HG02938 (cell line): ENCODE measurements at regions not wholly inside any gene's neighbourhood (a gene's known extent, or its start where the extent isn't known, plus 50 kb on each side); places are given as distances from the start of the nearest gene placed in this dataset.
"Not testable (repeated sequence)": the region's sequence is repeated elsewhere in the genome, so short reads cannot be mapped to it uniquely, and the experiment has no call there.

Source experiments
- ATAC-seq: cut with Tn5 transposase; IDR thresholded peaks from one replicate; pipeline ENCODE4 v1.9.1; 2021; ENCODE audit warnings: mild to moderate bottlenecking, moderate library complexity; ENCODE audit not compliant: unreplicated experiment

DNA sequence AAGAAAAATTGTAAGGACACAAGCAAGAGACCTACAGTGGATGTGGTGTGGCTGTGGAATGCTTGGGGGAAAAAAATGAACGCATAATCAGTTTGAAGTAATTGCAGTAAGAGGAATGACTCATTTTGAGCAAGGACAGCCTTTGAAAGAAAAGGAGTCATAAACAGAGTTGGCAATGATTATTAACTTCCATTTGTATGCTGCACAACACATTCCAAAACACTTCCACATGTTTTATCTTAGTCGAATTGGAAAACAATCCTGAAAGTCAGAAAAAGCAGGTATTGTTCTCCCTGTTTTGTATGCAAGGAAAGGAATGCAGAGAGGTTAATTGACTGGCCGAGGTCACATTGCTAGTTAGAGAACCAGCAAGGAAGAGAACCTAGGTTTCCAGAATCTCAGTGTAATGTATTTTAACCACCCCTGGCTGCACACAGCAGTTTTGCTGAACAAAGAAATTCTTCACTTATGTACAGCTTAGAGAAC lies 630.0 kb upstream of the MIR17HG start:
- ATAC-seq: no peak

DNA sequence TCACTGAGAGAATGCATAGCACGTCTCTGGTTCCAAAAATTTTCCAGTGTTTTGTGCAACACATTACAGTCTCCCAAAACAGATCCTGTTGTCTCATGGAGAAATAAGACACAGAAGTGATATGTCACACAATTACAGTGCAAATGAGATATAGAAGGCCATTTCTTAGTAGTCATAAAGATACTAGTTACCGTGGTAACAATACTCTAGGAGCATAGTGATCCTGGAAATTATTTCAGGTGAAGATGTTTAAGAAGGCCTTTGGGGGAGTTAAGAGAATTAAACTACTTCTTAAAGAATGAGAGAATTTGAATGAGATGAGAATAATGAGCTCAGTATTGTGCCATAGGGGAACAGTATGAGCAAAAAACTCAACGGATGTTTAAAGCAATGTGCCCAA lies 628.0 kb upstream of the MIR17HG start:
- ATAC-seq: no peak

DNA sequence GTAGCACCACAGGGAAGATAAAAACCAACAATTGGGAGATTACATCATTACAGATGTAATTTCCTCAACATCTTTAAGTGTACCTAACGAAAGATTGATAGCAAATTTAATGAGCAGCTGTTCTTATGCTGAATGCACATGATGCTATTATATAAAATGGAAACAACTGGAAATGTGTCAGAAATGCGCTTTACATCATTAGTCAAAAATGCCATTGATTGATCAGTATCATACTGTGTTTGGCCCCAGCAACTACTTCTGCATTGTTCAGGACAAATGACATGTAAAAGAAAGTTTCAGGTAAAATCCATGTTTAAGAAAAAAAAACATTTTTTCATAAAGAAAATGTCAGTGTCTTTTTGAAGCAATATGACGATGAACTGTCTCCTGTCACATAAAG lies 625.5 kb upstream of the MIR17HG start:
- no peak for ATAC-seq

DNA sequence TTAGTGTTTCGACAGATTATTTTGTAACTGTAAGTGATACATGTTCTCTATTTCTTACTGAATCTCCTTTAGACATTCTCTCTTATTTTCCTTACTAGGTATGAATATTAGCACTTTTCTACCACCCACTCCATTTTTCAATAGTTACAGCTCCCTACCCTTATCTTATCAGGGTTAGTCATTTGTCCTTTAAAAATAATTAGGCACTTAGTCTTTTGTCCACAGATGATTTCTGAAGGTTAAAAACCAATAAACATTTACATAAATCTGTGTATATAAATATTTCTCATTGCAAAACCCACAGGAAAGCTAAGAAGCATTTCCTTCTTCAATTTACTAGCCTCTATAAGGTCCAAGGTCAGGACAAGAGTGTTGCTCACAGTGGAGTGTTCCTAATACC lies 624.1 kb upstream of the MIR17HG start:
- no peak for ATAC-seq

DNA sequence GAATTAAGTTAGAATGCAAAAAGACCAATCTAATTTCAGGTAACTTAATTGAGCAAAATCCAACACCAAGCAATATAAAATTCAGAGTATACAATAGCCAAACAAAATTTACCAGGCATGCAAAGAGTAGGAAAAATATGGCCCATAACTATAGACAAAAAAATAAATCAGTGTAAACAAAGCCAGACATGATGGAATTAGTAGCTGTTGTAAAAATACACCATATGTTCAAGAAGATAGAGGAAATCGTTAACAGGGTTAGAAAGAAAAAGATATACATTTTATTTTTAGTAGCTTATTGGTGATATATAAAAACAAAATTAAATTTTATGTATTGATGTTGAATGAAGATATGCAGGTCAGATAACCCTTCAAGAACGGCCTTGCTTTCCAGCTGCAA lies 621.1 kb upstream of the MIR17HG start:
- no peak for ATAC-seq

DNA sequence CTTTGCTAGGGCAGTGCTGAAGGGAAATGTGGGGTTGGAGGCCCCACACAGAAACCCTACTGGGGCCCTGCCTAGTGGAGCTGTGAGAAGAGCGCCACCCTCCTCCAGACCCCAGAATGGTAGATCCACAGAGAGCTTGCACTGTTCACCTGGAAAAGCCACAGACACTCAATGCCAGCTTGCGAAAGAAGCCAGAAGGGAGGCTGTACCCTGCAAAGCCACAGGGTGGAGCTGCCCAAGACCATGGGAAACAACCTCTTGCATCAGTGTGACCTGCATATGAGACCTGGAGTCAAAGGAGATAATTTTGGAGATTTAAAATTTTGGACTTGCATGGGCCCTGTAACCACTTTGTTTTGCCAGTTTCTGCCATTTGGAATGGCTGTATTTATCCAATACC lies 615.4 kb upstream of the MIR17HG start:
- no peak for ATAC-seq

DNA sequence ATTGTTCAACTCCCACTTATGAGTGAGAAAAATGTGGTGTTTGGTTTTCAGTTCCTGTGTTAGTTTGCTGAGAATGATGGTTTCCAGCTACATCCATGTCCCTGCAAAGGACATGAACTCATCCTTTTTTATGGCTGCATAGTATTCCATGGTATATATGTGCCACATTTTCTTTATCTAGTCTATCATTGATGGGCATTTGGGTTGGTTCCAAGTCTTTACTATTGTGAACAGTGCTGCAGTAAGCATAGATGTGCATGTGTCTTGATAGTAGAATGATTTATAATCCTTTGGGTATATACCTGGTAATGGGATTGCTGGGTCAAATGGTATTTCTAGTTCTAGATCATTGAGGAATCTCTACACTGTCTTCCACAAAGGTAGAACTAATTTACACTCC lies 613.0 kb upstream of the MIR17HG start:
- ATAC-seq: not testable (repeated sequence)

DNA sequence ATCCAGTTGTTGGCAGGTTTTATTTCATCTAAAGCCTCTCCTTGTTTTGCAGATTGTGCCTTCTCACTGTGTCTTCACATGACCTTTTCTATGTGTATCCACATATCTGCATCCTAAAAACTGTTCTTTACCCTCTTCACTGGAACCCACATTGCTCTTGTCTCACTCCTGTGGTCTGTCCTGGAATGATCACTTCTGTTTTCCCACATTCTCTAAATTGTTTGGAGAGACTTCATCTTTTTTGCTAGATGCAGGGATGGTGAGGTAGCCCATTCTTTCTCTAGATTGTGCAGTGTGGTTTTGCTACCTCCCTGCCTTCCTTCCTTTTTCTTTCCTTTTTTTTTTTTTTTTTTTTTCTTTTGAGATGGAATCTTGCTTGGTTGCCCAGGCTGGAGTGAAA lies 608.6 kb upstream of the MIR17HG start:
- no peak for ATAC-seq

DNA sequence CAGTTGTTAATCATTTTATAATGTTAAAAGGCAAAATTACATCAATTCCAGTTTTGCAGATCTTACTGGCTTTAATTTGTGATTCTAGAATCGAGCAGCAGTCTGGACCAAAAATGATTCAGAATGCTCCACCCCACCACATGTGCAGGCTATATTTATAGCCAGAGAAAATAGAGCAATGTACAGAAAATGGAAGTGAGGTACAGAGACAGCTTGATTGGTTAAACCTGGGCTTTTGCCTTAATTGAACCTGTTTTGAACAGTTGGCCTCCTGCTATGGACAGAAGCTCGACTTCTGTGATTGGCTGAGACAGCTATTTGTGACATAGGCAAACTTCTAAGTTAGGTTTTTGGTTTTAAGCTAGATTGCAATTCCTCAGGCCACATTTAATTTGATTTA lies 607.4 kb upstream of the MIR17HG start:
- no peak for ATAC-seq

DNA sequence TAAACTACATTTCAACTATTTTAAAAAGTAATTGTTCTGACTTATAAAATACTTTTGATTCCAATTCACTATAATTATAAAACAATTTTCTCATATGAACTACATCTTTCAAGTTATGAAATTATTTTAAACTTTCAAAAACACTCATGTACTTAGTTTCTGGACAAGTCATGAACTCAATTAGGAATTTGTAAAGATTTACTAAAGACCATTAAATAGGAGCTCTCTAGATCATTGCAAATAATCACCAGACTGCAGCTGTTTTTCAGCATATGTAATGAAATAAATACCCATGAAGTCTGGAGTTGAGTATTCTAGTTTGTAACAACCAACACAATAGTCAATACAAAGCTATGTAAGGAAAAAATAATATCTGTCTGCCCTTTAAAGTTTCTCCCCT lies 605.1 kb upstream of the MIR17HG start:
- ATAC-seq: no peak

DNA sequence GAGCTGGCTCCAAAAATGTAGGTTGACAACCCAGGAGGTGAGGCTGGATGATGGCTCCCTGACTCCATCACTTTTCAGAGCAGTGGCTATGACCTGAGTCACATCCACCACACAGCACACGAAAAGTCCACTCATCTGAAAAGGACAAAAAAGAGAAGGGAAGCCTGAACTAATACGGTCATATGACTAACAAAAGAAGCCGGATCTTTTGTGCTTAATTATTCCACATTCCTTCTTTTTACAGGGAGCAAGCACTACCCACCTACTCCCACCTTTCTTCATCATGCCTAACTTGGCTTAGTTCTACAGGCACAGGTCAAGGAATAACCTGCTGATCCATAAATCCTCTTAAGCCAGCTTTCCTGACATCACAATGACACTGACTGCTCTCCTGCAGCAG lies 601.3 kb upstream of the MIR17HG start:
- ATAC-seq: no peak

DNA sequence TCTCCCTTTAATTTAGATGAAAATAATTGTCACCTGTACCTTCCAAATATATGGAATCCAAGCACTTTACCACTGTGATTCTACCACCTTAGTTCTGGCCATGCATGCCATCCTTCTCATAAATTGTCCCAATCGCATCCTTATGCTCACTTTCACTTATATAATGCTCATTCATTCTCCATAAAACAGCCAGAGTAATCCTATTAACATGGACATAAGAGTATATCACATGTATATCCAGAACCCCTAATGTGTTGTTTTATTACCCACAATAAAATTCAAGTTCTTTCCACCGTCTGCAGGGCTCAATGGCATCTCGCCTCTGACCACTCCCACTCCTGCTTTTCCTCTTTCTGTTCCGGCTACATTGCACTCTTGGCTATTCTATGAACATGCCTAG lies 597.5 kb upstream of the MIR17HG start:
- ATAC-seq: no peak

DNA sequence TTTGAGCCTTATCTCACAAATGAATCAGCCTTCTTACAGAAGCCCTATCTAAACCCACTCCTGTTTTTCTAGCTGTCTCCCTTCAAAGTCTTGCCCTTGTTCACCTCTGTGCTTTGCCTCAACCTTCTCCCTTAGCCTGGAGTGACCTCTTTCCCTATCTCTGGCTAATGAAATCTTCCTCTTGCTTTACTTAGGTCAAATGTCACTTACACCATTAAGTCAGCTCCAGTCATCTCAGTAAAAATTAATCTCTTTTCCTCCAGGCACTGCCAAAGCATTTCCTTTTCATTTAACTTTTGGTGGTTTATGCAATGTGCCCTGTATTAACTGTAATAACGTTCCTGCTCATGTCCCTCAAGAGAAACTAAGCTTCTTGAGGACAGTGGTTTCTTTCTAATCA lies 596.5 kb upstream of the MIR17HG start:
- no peak for ATAC-seq

DNA sequence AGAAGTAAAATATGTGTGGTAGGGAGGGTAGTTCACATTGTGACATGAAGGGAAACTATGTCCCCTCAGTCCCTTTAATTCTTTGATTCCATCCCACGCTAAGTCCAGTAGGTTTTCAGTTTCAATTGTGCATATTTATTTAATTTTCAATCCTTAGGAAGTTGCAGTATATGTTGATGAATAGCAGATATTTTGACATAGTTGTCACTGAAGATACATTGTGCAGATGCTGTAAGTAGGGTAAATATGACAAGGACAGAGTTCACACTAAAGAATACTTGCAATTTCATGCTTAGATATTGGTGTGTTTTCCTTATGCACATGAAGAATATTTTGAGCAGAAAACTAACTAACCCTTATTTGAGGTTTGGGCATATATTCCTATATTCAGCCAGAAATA lies 595.4 kb upstream of the MIR17HG start:
- no peak for ATAC-seq

DNA sequence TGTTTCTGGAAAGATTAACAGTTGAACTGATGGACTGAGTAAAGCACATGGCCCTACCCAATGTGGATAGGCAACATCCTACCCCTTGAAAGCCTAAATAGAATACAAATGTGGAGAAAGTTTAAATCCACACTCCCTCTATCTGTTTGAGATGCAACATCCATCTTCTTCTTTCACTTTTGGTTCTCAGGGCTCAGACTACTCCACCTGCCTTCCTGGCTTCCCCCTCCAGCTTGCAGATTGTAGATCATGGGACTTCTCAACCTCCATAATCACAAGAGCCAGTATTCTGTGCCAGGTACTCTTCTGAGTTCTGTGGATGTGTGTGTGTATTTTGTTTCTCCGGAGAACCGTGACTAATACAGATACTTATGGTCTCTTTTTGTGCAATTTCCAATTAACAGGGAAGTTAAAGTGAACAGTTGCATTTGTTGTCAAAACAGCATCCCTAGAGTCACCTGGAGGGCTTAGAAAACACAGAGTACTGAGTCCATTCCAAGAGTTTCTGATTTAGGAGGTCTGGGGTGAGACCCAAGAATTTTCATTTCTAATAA lies 590.3 kb upstream of the MIR17HG start:
- ATAC-seq: no peak

DNA sequence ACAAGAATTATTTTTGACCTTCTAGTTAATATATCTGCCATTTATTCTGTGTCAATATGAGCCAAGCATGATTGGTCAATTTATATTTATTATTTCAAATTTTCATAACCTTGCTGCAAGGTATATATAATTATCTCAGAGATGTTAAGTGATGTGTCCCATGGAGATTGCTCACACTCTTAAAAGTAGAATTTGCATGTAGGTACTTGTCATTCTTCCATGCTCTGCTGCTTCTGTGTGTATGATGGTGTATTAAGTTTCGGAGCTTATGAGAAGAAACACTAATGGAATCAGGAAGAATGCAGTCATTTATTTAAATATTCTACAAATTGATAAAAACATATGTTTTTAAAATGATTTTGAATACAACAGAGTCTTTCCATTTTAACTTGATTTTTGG lies 586.8 kb upstream of the MIR17HG start:
- ATAC-seq: no peak

DNA sequence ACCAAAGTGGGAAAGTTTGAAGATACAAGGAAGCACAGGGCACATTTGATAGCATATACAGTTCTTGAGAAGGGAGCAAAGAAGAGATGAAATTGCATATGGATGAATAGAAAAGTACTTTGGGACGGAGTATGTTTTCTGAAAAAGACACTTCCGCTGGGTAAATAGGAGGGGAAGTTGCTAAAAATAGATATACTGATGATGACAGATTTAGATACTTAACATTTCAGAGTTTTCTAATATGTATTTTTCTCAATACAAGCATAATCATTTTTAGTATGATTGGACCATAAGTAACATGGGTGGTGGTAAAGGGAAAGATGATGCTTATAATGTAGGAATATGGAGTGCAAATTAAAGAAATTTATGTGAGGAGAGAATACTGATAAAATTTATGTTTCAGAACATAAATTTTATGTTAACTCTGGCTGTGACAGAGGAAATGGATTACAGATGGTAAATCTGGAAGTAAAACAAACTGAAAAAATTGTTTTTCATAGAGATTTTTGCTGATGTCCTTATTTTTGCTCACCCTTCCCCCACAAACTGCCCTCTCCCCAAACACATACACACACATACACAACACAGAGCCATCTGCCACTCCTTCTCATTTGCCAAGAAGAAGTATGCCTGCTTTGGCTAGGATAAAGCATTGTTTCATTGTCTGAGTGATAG lies 583.9 kb upstream of the MIR17HG start:
- no peak for ATAC-seq

DNA sequence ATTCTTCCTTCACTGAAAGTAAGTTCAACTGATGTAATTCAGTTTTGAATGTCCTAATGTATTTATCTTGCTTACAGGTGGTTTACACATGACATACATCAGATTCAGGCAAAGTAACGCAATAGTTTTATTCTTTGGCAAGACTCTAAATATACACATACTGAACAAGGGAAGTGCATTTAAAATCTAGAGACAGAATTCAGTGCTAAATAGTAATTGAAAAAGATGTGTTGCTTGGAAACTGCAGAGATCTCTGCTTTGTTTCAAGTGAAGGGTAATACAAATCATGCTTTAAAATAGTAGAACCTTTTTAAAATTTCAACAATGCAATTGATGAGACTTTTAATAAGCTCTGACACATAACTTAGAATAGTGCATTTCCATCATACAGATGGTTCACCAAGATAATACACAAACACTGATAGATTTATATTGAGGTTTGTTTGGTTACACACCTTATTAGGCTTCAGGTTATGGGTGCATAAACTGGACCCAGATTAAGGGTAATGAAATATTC lies 581.0 kb upstream of the MIR17HG start:
- no peak for ATAC-seq

DNA sequence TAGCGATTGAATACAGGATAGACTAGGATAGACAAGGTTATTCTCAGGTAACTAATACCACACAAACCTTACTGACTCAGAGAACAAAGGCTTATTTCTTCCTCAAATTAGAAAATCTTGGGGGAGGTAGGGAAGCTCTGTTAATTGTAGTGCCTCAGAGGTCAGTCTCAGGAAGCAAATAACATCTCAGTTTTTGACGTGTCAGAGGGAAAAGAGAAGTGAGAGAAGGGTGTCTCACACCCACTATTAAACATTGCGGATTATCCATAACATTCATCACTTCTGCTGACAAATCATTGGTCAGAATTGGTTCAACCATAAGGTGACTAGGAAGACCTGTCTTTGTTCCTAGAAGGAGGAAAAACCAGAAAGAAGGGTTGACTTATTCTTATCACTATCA lies 579.4 kb upstream of the MIR17HG start:
- ATAC-seq: no peak

DNA sequence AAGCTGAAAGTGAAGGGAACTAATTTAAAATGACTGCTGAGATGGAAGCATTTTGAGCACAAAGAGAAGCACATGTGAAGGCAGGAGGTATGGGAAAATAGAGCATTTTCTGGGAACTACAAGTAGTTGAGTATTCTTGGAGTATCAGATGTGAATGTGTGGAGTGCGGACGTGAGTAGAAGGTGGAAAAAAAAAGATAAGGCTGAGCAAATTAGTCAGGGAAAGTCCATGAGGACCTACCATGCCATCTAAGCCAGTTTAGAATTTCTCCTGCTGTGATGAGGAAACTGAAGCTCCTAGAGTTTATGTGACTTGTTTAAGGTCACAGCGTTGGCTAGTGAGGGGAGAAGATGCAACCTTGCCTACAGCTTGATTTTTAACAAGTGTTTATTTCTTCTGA lies 578.1 kb upstream of the MIR17HG start:
- ATAC-seq: no peak

DNA sequence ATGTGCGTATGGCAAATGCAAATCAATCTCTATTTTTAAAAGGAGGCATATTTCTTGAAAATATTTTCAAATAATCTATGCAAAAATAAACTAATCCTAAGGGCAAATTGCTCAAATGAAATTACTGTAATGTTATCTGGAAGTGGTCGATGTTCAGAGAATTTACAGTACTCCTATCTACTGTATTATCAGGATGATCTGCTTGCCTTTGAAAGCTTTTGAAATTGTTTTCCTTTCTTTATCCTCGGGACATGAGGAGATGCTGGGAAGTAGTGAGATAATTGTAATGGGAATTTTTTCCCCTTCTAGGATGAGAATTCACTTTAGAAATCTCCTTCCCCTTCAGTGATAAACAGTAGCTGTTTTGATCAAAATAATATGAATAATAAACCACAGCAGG lies 577.2 kb upstream of the MIR17HG start:
- no peak for ATAC-seq

DNA sequence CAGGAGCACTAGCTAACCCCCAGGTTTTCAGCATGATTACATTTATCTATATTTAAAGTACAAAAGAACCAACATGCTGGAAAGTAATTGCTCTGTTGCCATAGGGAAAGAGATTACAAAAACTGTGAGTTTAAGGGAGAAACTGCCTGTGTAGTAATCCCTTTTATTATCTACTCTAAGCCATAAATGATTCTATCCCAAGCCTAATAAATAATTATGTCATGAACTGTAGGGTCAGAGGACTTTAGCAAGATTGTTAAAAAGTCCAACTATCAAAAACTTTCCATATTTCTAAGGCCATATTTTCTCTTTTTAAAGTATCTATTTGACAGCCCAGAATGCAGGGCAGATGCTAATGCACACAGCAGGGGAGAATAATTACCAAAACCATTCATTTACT lies 573.8 kb upstream of the MIR17HG start:
- ATAC-seq: no peak
